ENCODE measurements at regions not wholly inside any gene's neighbourhood (a gene's known extent, or its start where the extent isn't known, plus 50 kb on each side); places are given as distances from the start of the nearest gene placed in this dataset.
A peak's percentile ranks its signal among the peaks of the same experiment; 100 is the strongest.
"Not testable (repeated sequence)": the region's sequence is repeated elsewhere in the genome, so short reads cannot be mapped to it uniquely, and the experiment has no call there.

DNA sequence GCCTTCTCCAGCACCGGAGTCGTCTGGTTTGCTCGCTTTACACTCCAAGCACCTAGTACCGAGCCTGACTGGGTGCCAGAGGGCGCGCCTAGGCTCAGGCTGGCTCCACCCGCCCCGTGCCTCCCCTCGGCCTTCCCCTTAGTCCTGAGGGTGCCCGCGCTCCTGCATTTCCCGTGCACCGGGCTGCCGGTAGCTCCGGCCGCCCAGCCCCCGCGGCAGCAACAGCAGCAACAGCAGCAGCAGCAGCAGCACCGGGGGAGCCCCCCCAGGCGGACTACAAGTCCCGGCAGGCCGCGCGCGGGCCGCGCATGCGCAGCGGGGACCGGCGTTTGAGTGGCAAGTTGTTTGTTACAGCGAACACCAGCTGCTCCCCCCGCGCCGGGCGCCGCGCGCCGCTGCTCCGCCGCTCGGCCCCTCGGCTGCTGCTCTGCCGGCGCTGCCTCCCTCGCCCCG lies 68.8 kb upstream of the SPDYE9 start:
- H3K4me3 ChIP-seq (ENCODE audit: low read depth, low read length), result not testable (repeated sequence)
- peak; percentile 77 for DNase-seq

DNA sequence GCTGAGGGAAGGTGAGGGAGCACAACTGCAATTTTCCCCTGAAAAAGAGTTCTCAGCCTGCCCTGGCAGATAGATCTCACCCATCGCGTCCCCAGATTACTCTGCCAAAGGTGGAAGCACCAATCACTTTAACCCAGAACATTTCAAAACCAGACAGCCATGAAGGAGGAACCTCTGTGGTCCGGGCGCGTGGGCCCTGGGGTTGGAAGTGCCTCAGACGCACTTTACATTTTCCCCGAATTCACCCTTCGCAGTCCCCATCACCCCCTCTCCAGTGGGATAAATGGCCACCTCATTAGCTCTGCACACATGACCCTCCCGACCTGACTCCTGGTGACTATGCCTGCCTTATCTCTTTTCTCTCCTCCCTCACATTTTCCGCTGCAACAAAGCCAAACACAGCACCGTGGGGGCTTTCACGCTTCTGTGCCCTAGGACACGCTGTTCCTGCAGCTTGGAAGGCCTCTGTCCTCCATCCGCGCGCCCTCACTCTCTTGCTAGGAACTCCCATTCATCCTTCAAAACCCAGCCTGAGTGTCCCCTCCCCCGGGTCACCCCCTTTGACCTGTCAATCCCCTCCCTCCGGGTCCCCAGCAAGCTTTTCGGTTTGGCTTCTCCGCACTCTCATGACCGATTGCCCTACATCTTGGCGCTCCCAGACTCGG lies 68.2 kb upstream of the SPDYE9 start:
- not testable (repeated sequence) for DNase-seq; H3K27me3 ChIP-seq (ENCODE audit: insufficient read depth, low read depth, severe bottlenecking); H3K4me3 ChIP-seq (ENCODE audit: low read depth, low read length); H3K27ac ChIP-seq; H3K9me3 ChIP-seq (ENCODE audit: severe bottlenecking); H3K36me3 ChIP-seq

More for the DNA sequence above, 68.8 kb upstream of the SPDYE9 start:
- not testable (repeated sequence) for H3K27ac ChIP-seq; H3K36me3 ChIP-seq; H3K9me3 ChIP-seq (ENCODE audit: severe bottlenecking); H3K27me3 ChIP-seq (ENCODE audit: insufficient read depth, low read depth, severe bottlenecking)

DNA sequence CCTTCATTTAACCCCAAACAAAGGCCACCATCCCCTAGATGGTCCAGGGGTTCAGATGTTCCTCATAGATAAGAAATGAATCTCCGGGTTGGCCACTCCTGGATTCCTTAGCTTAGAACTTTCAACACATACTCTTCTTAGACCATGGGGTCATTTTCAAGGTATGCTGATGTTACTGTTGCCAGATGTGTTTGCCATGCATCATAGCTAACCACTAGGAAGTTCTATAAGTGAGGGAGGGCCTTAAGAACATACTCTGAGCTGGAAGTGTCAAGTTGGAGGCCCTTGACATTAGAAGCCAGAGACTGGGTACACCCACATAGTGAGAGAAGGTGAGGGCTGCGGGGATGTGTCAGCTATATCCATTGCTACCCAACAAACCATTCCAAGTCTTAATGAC lies 62.7 kb upstream of the SPDYE9 start:
- H3K27me3 ChIP-seq (ENCODE audit: insufficient read depth, low read depth, severe bottlenecking); H3K4me3 ChIP-seq (ENCODE audit: low read depth, low read length); H3K9me3 ChIP-seq (ENCODE audit: severe bottlenecking); DNase-seq; H3K36me3 ChIP-seq; H3K27ac ChIP-seq: not testable (repeated sequence)

DNA sequence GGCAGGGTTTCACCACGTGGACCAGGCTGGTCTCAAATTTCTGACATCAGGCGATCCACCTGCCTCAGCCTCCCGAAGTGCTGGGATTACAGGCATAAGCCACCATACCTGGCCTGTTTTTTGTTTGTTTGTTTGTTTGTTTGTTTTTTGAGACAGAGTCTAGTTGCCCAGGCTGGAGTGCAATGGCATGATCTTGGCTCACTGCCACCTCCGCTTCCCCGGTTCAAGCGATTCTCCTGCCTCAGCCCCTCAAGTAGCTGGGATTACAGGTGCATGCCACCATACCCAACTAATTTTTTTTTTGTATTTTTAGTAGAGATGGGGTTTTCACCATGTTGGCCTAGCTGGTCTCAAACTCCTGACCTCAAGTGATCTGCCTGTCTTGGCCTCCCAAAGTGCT lies 61.8 kb upstream of the SPDYE9 start:
- H3K36me3 ChIP-seq; DNase-seq; H3K9me3 ChIP-seq (ENCODE audit: severe bottlenecking); H3K27ac ChIP-seq; H3K27me3 ChIP-seq (ENCODE audit: insufficient read depth, low read depth, severe bottlenecking); H3K4me3 ChIP-seq (ENCODE audit: low read depth, low read length): not testable (repeated sequence)

DNA sequence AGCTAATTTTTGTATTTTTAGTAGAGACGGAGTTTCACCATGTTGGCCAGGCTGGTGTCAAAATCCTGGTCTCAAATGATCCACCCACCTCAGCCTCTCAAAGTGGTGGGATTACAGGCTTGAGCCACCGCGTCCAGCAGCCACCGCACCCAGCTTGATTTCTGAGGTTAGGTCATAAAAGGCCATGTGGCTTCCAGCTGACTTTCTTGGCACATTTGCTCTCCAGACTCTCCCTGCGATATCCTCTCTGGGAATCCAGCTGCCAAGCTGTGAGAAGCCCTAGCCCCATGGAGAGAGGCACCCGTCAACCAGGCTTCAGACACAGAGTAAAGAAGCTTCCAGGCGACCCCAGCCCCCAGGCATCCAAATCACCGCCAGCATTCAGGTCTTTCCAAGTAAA lies 58.2 kb upstream of the SPDYE9 start:
- H3K27ac ChIP-seq; DNase-seq; H3K9me3 ChIP-seq (ENCODE audit: severe bottlenecking); H3K4me3 ChIP-seq (ENCODE audit: low read depth, low read length); H3K27me3 ChIP-seq (ENCODE audit: insufficient read depth, low read depth, severe bottlenecking); H3K36me3 ChIP-seq: not testable (repeated sequence)

DNA sequence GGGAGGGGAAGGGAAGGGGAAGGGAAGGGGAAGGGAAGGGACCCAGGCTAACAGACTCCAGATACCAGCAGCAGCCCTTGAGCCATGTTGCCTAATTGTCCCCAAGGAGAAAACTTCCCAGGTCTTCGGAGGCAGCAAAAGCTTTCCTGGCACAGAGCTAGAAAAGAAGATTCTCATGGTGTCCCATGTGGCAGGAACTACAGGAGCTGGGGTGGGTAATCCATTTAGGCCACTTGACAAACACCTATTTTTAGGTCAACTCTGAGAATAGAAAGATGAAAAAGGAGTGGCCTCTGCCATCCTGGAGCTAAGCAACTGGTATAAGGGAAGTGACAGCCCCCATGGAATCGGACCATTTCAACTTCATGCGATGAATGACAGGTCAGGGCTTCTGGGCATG lies 52.1 kb upstream of the SPDYE9 start:
- not testable (repeated sequence) for H3K36me3 ChIP-seq; H3K27me3 ChIP-seq (ENCODE audit: insufficient read depth, low read depth, severe bottlenecking); H3K27ac ChIP-seq; H3K9me3 ChIP-seq (ENCODE audit: severe bottlenecking); H3K4me3 ChIP-seq (ENCODE audit: low read depth, low read length); DNase-seq
